ENCODE measurements at regions not wholly inside any gene's neighbourhood (a gene's known extent, or its start where the extent isn't known, plus 50 kb on each side); places are given as distances from the start of the nearest gene placed in this dataset.

GRCh38 chr12:87866578-87867292 lies 162.5 kb downstream of the C12orf50 start:
- no peaks in the 10 kb centered on the region for H3K79me2 ChIP-seq (ENCODE audit: insufficient read depth, low read length)
- no peaks in the 10 kb centered on the region for H3K9me3 ChIP-seq (ENCODE audit: insufficient read depth, low read depth, low read length)
- H2AFZ ChIP-seq (ENCODE audit: low read depth, low read length), result no peak overlapping the region
- no peaks in the 10 kb centered on the region for H4K20me1 ChIP-seq (ENCODE audit: insufficient read depth, low read length)
- Mint-ChIP-seq H3K27me3 (ENCODE audit: low read depth, unreplicated experiment) (no peaks in the 10 kb centered on the region), H3K9me3 (ENCODE audit: unreplicated experiment) (no peaks in the 10 kb centered on the region), H3K4me1 (ENCODE audit: low read depth, unreplicated experiment) (peaks cover 11% of the 10 kb centered on the region), H3K27ac (ENCODE audit: unreplicated experiment) (no peak overlapping the region), H3K36me3 (ENCODE audit: low read depth, unreplicated experiment) (no peaks in the 10 kb centered on the region), H3K4me3 (ENCODE audit: unreplicated experiment) (no peak overlapping the region)
- H3K4me2 ChIP-seq (ENCODE audit: low read length), result no peak overlapping the region
- no peak overlapping the region for H3K27ac ChIP-seq (ENCODE audit: low read depth, low read length)
- H3K9ac ChIP-seq (ENCODE audit: low read length), result no peak overlapping the region
- no peaks in the 10 kb centered on the region for H3K4me1 ChIP-seq (ENCODE audit: insufficient read depth, low read length)
- H3K27me3 ChIP-seq (ENCODE audit: insufficient read depth, low read length), result no peaks in the 10 kb centered on the region
- TF ChIP-seq EZH2 (IDR thresholded peaks at IDR 0.05; ENCODE audit: insufficient read depth, low read length), result no peak
- TF ChIP-seq, protein P1, sequence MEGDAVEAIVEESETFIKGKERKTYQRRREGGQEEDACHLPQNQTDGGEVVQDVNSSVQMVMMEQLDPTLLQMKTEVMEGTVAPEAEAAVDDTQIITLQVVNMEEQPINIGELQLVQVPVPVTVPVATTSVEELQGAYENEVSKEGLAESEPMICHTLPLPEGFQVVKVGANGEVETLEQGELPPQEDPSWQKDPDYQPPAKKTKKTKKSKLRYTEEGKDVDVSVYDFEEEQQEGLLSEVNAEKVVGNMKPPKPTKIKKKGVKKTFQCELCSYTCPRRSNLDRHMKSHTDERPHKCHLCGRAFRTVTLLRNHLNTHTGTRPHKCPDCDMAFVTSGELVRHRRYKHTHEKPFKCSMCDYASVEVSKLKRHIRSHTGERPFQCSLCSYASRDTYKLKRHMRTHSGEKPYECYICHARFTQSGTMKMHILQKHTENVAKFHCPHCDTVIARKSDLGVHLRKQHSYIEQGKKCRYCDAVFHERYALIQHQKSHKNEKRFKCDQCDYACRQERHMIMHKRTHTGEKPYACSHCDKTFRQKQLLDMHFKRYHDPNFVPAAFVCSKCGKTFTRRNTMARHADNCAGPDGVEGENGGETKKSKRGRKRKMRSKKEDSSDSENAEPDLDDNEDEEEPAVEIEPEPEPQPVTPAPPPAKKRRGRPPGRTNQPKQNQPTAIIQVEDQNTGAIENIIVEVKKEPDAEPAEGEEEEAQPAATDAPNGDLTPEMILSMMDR (IDR thresholded peaks at IDR 0.05; ENCODE audit: insufficient read depth, low read depth, low read length), result peak; percentile 44
- FAIRE-seq, result no peak
- no peak for DNase-seq (ENCODE audit: low read depth)
- no peaks in the 10 kb centered on the region for H3K36me3 ChIP-seq (ENCODE audit: insufficient read depth, low read length)
- H3K4me3 ChIP-seq (ENCODE audit: insufficient read depth, low read depth, low read length), result no peak overlapping the region

DNA sequence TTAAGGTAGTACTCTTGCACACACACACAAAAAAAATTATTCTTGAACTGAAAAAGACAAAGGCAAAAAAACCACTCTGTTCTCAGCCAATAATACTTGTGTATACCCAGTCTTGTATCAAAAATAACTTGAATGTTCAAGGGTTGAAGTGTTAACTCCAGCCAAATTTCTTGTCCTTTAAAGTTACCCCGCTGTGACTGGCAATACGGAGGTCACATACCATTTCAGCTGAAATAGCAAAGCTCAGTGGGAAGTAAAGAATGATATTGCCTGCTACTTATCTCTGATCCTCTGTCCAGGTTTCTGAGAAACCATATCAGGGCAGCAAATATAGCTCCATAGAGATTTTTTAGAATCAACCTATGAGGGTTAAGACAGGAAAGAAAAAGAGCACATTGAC lies 167.4 kb downstream of the C12orf50 start:
- H3K79me2 ChIP-seq (ENCODE audit: insufficient read depth, low read length), result no peaks in the 10 kb centered on the region
- TF ChIP-seq, protein P1 (IDR thresholded peaks at IDR 0.05; ENCODE audit: insufficient read depth, low read depth, low read length), result no peak
- no peak for TF ChIP-seq EZH2 (IDR thresholded peaks at IDR 0.05; ENCODE audit: insufficient read depth, low read length)
- no peak for FAIRE-seq
- Mint-ChIP-seq H3K4me3 (ENCODE audit: unreplicated experiment) (no peak overlapping the region), H3K4me1 (ENCODE audit: low read depth, unreplicated experiment) (no peaks in the 10 kb centered on the region), H3K9me3 (ENCODE audit: unreplicated experiment) (no peaks in the 10 kb centered on the region), H3K27ac (ENCODE audit: unreplicated experiment) (no peak overlapping the region), H3K36me3 (ENCODE audit: low read depth, unreplicated experiment) (no peaks in the 10 kb centered on the region), H3K27me3 (ENCODE audit: low read depth, unreplicated experiment) (no peaks in the 10 kb centered on the region)
- H2AFZ ChIP-seq (ENCODE audit: low read depth, low read length), result no peak overlapping the region
- no peaks in the 10 kb centered on the region for H3K9me3 ChIP-seq (ENCODE audit: insufficient read depth, low read depth, low read length)
- H3K9ac ChIP-seq (ENCODE audit: low read length), result no peak overlapping the region
- no peak for DNase-seq (ENCODE audit: low read depth)
- no peaks in the 10 kb centered on the region for H3K4me1 ChIP-seq (ENCODE audit: insufficient read depth, low read length)
- H3K27me3 ChIP-seq (ENCODE audit: insufficient read depth, low read length), result no peaks in the 10 kb centered on the region
- H3K4me3 ChIP-seq (ENCODE audit: insufficient read depth, low read depth, low read length), result no peak overlapping the region
- no peaks in the 10 kb centered on the region for H4K20me1 ChIP-seq (ENCODE audit: insufficient read depth, low read length)
- H3K4me2 ChIP-seq (ENCODE audit: low read length), result no peak overlapping the region
- H3K27ac ChIP-seq (ENCODE audit: low read depth, low read length), result no peak overlapping the region
- no peaks in the 10 kb centered on the region for H3K36me3 ChIP-seq (ENCODE audit: insufficient read depth, low read length)

- DNase-seq (ENCODE audit: low read depth), result no peak
- no peak overlapping the region for H3K4me2 ChIP-seq (ENCODE audit: low read length)
- H3K4me1 ChIP-seq (ENCODE audit: insufficient read depth, low read length), result no peaks in the 10 kb centered on the region
- no peak overlapping the region for H3K4me3 ChIP-seq (ENCODE audit: insufficient read depth, low read depth, low read length)
- H3K27me3 ChIP-seq (ENCODE audit: insufficient read depth, low read length), result no peaks in the 10 kb centered on the region
- no peak overlapping the region for H3K27ac Mint-ChIP-seq (ENCODE audit: unreplicated experiment)
- H3K9me3 Mint-ChIP-seq (ENCODE audit: unreplicated experiment), result no peaks in the 10 kb centered on the region
- no peak overlapping the region for H3K4me3 Mint-ChIP-seq (ENCODE audit: unreplicated experiment)
- no peaks in the 10 kb centered on the region for H4K20me1 ChIP-seq (ENCODE audit: insufficient read depth, low read length)
- FAIRE-seq, result no peak
- no peaks in the 10 kb centered on the region for H3K79me2 ChIP-seq (ENCODE audit: insufficient read depth, low read length)
- no peaks in the 10 kb centered on the region for H3K36me3 ChIP-seq (ENCODE audit: insufficient read depth, low read length)
- H2AFZ ChIP-seq (ENCODE audit: low read depth, low read length), result no peak overlapping the region
- H3K36me3 Mint-ChIP-seq (ENCODE audit: low read depth, unreplicated experiment), result no peaks in the 10 kb centered on the region
- TF ChIP-seq, protein P1 (IDR thresholded peaks at IDR 0.05; ENCODE audit: insufficient read depth, low read depth, low read length), result no peak
- no peak for TF ChIP-seq EZH2 (IDR thresholded peaks at IDR 0.05; ENCODE audit: insufficient read depth, low read length)
- H3K27me3 Mint-ChIP-seq (ENCODE audit: low read depth, unreplicated experiment), result no peaks in the 10 kb centered on the region
- no peaks in the 10 kb centered on the region for H3K4me1 Mint-ChIP-seq (ENCODE audit: low read depth, unreplicated experiment)
- H3K9me3 ChIP-seq (ENCODE audit: insufficient read depth, low read depth, low read length), result no peaks in the 10 kb centered on the region
- H3K27ac ChIP-seq (ENCODE audit: low read depth, low read length), result no peak overlapping the region
- no peak overlapping the region for H3K9ac ChIP-seq (ENCODE audit: low read length)
Measured at GRCh38 chr12:87853448-87854003, 175.7 kb downstream of the C12orf50 start.

All from astrocyte (in vitro differentiated cells and primary cell).